Activated CD8-positive, alpha-beta memory T cell treated with anti-CD3 and anti-CD28 coated beads, Interleukin-2, amount 10 ng/mL, durations not matched to agents 7 days and 5 days (primary cell): ENCODE measurements at regions not wholly inside any gene's neighbourhood (a gene's known extent, or its start where the extent isn't known, plus 50 kb on each side); places are given as distances from the start of the nearest gene placed in this dataset.

Experiments
- ATAC-seq: fragments of 150-1000 bp; cut with Tn5 transposase; one replicate; pipeline ENCODE4 v1.10.0; 2021; ENCODE audit warnings: moderate library complexity
- CTCF ChIA-PET: fragments of 350-600 bp; sonication (Branson Sonifier 250); formaldehyde crosslinking; loops from one replicate; lab custom pipeline; 2021; ENCODE audit warnings: antibody characterized with exemption; lab: Charles Lee
- DNase-seq: peaks from one replicate; pipeline ENCODE4 v3.0.0-alpha.2; 2020
- H3K27ac Mint-ChIP-seq: one replicate; pipeline ENCODE4 v1.8.0; 2021; ENCODE audit warnings: mild to moderate bottlenecking, mixed read lengths
- H3K27me3 Mint-ChIP-seq: one replicate; pipeline ENCODE4 v1.8.0; 2021; ENCODE audit warnings: mixed read lengths
- H3K36me3 Mint-ChIP-seq: one replicate; pipeline ENCODE4 v1.8.0; 2021; ENCODE audit warnings: mild to moderate bottlenecking, mixed read lengths
- H3K4me1 Mint-ChIP-seq: one replicate; pipeline ENCODE4 v1.8.0; 2021; ENCODE audit warnings: mixed read lengths
- H3K4me3 Mint-ChIP-seq: one replicate; pipeline ENCODE4 v1.8.0; 2021; ENCODE audit warnings: mild to moderate bottlenecking, moderate library complexity, mixed read lengths
- H3K9me3 Mint-ChIP-seq: one replicate; pipeline ENCODE4 v1.8.0; 2022; ENCODE audit warnings: low read depth, mixed read lengths

DNA sequence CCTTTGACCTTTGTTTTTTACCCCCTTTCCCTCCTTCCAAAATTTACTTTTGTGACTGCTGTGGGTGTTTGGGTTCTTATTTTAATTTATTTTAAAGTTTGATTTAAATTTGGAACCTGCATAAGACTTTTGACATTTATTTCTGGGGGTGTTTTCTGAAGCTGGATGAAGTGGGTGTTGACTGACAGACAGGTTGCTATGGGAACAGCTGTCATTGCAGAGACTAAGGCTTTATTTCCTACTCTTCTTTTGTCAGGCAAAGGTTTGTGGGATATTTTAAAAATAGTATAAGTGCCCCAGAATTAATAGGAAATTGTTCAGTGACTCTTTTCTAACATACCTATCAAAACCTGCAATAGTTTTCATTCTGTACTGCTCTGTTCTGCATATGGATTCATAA lies 290.8 kb upstream of the ESRRG start:
- H3K36me3 Mint-ChIP-seq: no peaks in the 10 kb centered on the region
- no peak for ATAC-seq

GRCh38 chr1:217012659-217013058 lies 289.4 kb upstream of the ESRRG start:
- ATAC-seq (no peak), DNase-seq (no peak)
- CTCF ChIA-PET: no interaction called here
- Mint-ChIP-seq H3K27ac (no peak overlapping the region), H3K4me1 (no peaks in the 10 kb centered on the region), H3K27me3 (no peaks in the 10 kb centered on the region), H3K4me3 (no peak overlapping the region), H3K9me3 (no peaks in the 10 kb centered on the region), H3K36me3 (no peaks in the 10 kb centered on the region)

More for the DNA sequence above, 290.8 kb upstream of the ESRRG start:
- H3K27ac Mint-ChIP-seq: no peak overlapping the region
- H3K9me3 Mint-ChIP-seq: no peaks in the 10 kb centered on the region
- DNase-seq: no peak
- H3K4me1 Mint-ChIP-seq: no peaks in the 10 kb centered on the region
- H3K27me3 Mint-ChIP-seq: no peaks in the 10 kb centered on the region
- no peak overlapping the region for H3K4me3 Mint-ChIP-seq
- CTCF ChIA-PET: no interaction called here

DNA sequence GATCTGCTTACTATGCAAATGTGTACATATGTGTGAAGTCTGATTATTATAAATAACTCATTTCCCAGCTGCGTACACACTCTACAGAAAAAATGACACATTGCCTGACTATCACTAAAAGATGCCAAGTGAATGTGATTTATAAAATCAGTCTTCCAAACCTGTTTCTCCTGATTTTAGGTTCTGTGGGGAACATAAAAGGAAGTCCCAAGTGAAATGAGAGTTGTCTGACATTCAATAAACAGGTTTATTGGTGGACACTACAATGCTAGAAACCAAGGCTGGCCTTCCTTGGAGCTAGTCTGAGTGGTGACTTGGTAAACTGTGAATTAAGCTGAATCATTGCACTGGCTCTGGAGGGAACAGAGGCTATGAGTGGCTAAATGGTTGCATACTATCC lies 287.9 kb upstream of the ESRRG start:
- H3K4me3 Mint-ChIP-seq: no peak overlapping the region
- no peaks in the 10 kb centered on the region for H3K36me3 Mint-ChIP-seq
- no peak overlapping the region for H3K27ac Mint-ChIP-seq
- H3K9me3 Mint-ChIP-seq: no peaks in the 10 kb centered on the region
- CTCF ChIA-PET: no interaction called here
- ATAC-seq (no peak), DNase-seq (no peak)
- H3K27me3 Mint-ChIP-seq: no peaks in the 10 kb centered on the region
- no peaks in the 10 kb centered on the region for H3K4me1 Mint-ChIP-seq

DNA sequence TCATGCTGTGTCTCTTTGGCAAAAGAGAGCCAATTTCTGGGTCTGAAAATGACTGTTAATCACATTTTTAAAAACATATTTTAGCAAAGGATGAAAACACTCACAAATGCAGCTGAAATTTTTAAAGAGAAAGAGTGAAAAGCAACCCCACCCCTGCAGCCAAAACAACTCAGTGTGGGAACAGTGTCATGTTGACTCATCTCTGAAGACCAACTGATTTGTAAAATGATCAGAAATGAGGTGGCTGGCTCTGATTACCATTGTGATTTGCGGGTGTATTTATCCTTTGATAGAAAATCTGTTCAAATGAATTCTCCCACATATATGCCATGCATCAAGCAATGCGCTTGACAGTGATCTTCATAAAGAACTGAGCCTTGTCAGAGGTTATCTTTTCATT lies 287.0 kb upstream of the ESRRG start:
- H3K36me3 Mint-ChIP-seq: no peaks in the 10 kb centered on the region
- H3K4me1 Mint-ChIP-seq: no peaks in the 10 kb centered on the region
- H3K27ac Mint-ChIP-seq: no peak overlapping the region
- CTCF ChIA-PET: interaction anchor here (0.8 kb wide), 1 partner anchor 11 kb away, joined by 3 read pairs; no protein-coding TSS in a partner anchor
- no peaks in the 10 kb centered on the region for H3K9me3 Mint-ChIP-seq
- H3K27me3 Mint-ChIP-seq: no peaks in the 10 kb centered on the region
- DNase-seq: no peak
- no peak overlapping the region for H3K4me3 Mint-ChIP-seq
- no peak for ATAC-seq

DNA sequence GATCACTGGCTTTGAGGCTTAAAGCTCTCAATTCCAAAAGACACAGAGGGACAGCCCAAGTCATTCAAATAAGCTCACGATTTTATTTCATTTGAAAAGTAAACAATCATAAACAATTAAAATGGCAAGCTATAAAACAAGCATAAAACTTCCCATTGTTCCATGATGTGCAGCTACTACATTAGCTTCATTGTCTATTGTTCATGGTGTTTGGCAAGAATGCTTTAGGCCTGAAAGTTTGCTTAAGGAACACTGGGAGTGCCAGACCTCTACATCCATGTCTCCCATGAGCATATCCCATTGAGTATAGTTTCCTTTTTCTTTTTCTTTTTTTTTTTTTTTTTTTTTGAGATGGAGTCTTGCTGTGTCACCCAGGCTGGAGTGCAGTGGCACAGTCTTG lies 286.1 kb upstream of the ESRRG start:
- H3K4me1 Mint-ChIP-seq: no peaks in the 10 kb centered on the region
- CTCF ChIA-PET: interaction anchor here (0.7 to 0.8 kb wide), 2 partner anchors 12 to 267 kb away, joined by 3 read pairs; no protein-coding TSS in a partner anchor
- H3K27ac Mint-ChIP-seq: no peak overlapping the region
- DNase-seq (no peak), ATAC-seq (no peak)
- no peaks in the 10 kb centered on the region for H3K27me3 Mint-ChIP-seq
- H3K9me3 Mint-ChIP-seq: no peaks in the 10 kb centered on the region
- no peaks in the 10 kb centered on the region for H3K36me3 Mint-ChIP-seq
- no peak overlapping the region for H3K4me3 Mint-ChIP-seq

DNA sequence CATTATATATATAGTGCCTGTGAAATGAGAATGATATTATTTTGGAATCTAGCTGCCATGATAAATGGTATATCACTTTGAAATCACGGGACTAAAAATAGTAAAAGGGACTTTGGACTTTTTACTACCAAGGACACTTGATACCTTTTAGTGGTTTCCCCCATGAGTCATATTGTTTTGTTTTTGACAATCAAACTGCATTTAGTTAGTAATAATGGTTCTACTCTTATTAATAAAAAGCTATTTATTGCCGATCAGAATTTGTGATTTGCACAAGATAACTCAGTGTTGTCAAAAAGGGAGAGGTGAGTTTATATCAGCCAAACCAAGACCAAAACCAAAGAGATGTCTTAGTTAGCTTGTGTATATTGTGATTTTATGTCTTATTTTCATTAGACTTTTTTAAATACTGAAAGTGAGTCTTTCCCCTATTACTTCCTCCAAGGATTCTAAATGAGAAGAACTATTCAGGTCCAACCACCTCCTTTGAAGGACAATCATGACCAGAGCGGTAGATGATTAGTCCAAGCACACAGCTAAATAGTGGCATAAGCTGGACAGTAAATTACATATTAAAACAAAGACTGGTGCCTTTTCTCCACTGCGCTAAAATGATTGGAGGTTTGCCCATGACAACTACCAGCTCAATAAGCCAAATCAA lies 281.7 kb upstream of the ESRRG start:
- H3K9me3 Mint-ChIP-seq: no peaks in the 10 kb centered on the region
- no peak for ATAC-seq
- H3K4me3 Mint-ChIP-seq: no peak overlapping the region
- no peak overlapping the region for H3K27ac Mint-ChIP-seq
- no peaks in the 10 kb centered on the region for H3K36me3 Mint-ChIP-seq
- CTCF ChIA-PET: no interaction called here
- no peaks in the 10 kb centered on the region for H3K4me1 Mint-ChIP-seq
- H3K27me3 Mint-ChIP-seq: no peaks in the 10 kb centered on the region
- DNase-seq: no peak

- H3K27me3 Mint-ChIP-seq: no peaks in the 10 kb centered on the region
- ATAC-seq: no peak
- H3K4me1 Mint-ChIP-seq: no peaks in the 10 kb centered on the region
- no peaks in the 10 kb centered on the region for H3K36me3 Mint-ChIP-seq
- DNase-seq: no peak
- H3K4me3 Mint-ChIP-seq: no peak overlapping the region
- CTCF ChIA-PET: no interaction called here
- no peak overlapping the region for H3K27ac Mint-ChIP-seq
- no peaks in the 10 kb centered on the region for H3K9me3 Mint-ChIP-seq
Observed at GRCh38 chr1:217003355-217003754, 280.1 kb upstream of the ESRRG start.

- ATAC-seq (no peak), DNase-seq (no peak)
- H3K4me3 Mint-ChIP-seq: no peak overlapping the region
- no peaks in the 10 kb centered on the region for H3K27me3 Mint-ChIP-seq
- H3K36me3 Mint-ChIP-seq: no peaks in the 10 kb centered on the region
- H3K4me1 Mint-ChIP-seq: no peaks in the 10 kb centered on the region
- H3K9me3 Mint-ChIP-seq: no peaks in the 10 kb centered on the region
- CTCF ChIA-PET: no interaction called here
- no peak overlapping the region for H3K27ac Mint-ChIP-seq
Observed at GRCh38 chr1:216997831-216998230, 274.6 kb upstream of the ESRRG start.

GRCh38 chr1:216997069-216997468 lies 273.8 kb upstream of the ESRRG start:
- Mint-ChIP-seq H3K4me3 (no peak overlapping the region), H3K9me3 (no peaks in the 10 kb centered on the region), H3K27ac (no peak overlapping the region), H3K4me1 (no peaks in the 10 kb centered on the region), H3K27me3 (no peaks in the 10 kb centered on the region), H3K36me3 (no peaks in the 10 kb centered on the region)
- no peak for ATAC-seq
- CTCF ChIA-PET: no interaction called here
- no peak for DNase-seq

DNA sequence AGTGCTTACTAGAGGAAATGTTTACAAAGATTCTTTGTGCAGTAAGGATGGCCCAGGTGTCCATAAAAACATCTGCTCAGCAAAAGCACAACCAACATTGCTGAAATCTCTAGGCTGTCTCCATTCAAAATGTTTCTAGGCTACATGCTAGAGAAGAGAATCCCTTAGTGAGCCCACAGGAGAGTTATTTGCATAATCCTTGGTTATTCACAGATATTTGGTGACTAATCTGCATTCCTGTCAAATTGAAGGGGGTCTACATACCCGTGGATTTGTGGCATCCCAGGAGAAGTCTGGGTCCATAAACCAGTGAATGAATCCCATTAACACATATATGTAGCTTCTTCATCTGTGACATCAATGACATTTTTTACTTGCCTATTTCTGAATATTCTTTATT lies 261.3 kb upstream of the ESRRG start:
- Mint-ChIP-seq H3K27me3 (no peaks in the 10 kb centered on the region), H3K36me3 (no peaks in the 10 kb centered on the region), H3K4me3 (no peak overlapping the region), H3K4me1 (no peaks in the 10 kb centered on the region), H3K27ac (no peak overlapping the region), H3K9me3 (no peaks in the 10 kb centered on the region)
- CTCF ChIA-PET: no interaction called here
- ATAC-seq (no peak), DNase-seq (no peak)

GRCh38 chr1:216983823-216984222 lies 260.6 kb upstream of the ESRRG start:
- no peak overlapping the region for H3K27ac Mint-ChIP-seq
- ATAC-seq (no peak), DNase-seq (no peak)
- H3K4me3 Mint-ChIP-seq: no peak overlapping the region
- H3K4me1 Mint-ChIP-seq: no peaks in the 10 kb centered on the region
- H3K27me3 Mint-ChIP-seq: no peaks in the 10 kb centered on the region
- no peaks in the 10 kb centered on the region for H3K9me3 Mint-ChIP-seq
- no peaks in the 10 kb centered on the region for H3K36me3 Mint-ChIP-seq
- CTCF ChIA-PET: no interaction called here

DNA sequence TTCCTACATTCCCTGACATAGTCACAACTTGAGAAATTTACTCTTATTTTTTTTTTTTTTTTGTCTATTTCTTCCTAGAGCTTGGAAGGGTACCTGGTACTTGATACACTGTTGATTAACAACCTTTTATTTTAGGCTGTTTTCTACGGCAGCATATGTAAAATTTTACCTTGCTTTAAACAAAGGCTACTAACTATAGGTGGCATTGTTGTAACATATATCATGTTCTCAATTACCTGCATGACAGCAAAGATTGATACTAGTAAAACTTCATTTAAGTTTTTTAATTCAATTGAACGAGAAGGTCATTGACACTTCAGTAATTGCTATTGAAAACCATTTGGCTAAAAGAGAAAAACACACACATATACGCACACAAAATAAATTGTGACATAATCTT lies 238.3 kb upstream of the ESRRG start:
- no peak for DNase-seq
- H3K27ac Mint-ChIP-seq: no peak overlapping the region
- no peak overlapping the region for H3K4me3 Mint-ChIP-seq
- no peaks in the 10 kb centered on the region for H3K27me3 Mint-ChIP-seq
- peaks cover 3% of the 10 kb centered on the region for H3K9me3 Mint-ChIP-seq
- H3K36me3 Mint-ChIP-seq: no peaks in the 10 kb centered on the region
- no peak for ATAC-seq
- no peaks in the 10 kb centered on the region for H3K4me1 Mint-ChIP-seq
- CTCF ChIA-PET: no interaction called here

DNA sequence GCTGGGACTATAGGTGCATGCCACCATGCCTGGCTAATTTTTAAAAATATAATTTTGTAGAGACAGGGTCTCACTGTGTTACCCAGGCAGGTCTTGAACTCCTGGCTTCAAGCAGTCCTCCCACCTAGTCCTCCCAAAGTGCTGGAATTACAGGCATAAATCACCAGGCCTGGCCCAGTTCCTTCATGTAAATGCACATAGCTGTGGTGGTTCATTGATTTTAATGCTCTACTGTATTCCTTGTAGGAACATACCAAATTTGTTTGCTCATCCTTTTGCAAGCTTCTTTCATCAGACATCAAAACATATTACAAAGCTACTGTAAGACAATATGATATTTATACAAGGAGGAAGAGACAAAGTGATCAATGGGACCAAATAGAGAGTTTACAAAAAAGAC lies 237.5 kb upstream of the ESRRG start:
- no peak for ATAC-seq
- H3K4me3 Mint-ChIP-seq: no peak overlapping the region
- H3K4me1 Mint-ChIP-seq: no peaks in the 10 kb centered on the region

GRCh38 chr1:216958569-216958968 lies 235.3 kb upstream of the ESRRG start:
- Mint-ChIP-seq H3K27me3 (no peaks in the 10 kb centered on the region), H3K36me3 (no peaks in the 10 kb centered on the region), H3K4me1 (no peaks in the 10 kb centered on the region), H3K27ac (no peak overlapping the region), H3K9me3 (peaks cover 3% of the 10 kb centered on the region), H3K4me3 (no peak overlapping the region)
- ATAC-seq (no peak), DNase-seq (no peak)
- CTCF ChIA-PET: no interaction called here

More for the DNA sequence above, 237.5 kb upstream of the ESRRG start:
- Mint-ChIP-seq H3K36me3 (no peaks in the 10 kb centered on the region), H3K9me3 (peaks cover 3% of the 10 kb centered on the region), H3K27me3 (no peaks in the 10 kb centered on the region), H3K27ac (no peak overlapping the region)
- CTCF ChIA-PET: no interaction called here
- no peak for DNase-seq

DNA sequence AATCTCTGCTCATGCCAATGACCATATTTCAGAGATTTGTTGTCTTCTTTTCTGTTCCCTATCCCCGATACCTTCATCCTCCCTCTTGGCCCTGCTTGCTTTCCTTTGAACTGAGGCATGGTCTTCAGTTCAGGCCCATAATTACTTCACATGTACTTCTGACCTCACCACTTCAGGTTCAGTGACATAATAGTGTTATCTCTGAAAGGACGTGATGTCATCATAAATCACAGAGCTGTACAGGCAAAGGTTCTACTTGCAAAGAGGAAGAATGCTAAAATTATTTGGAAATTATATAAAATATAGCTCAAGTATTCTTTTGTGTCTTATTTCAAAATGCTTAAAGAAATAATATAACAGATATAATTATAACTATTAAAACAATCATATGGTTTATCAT lies 230.3 kb upstream of the ESRRG start:
- no peak overlapping the region for H3K4me3 Mint-ChIP-seq
- no peaks in the 10 kb centered on the region for H3K36me3 Mint-ChIP-seq
- no peak for DNase-seq
- no peak for ATAC-seq
- no peaks in the 10 kb centered on the region for H3K27me3 Mint-ChIP-seq
- H3K27ac Mint-ChIP-seq: no peak overlapping the region
- CTCF ChIA-PET: no interaction called here
- H3K4me1 Mint-ChIP-seq: no peaks in the 10 kb centered on the region
- H3K9me3 Mint-ChIP-seq: peaks cover 4% of the 10 kb centered on the region
